ENCODE measurements at regions not wholly inside any gene's neighbourhood (a gene's known extent, or its start where the extent isn't known, plus 50 kb on each side); places are given as distances from the start of the nearest gene placed in this dataset.
"Not testable (repeated sequence)": the region's sequence is repeated elsewhere in the genome, so short reads cannot be mapped to it uniquely, and the experiment has no call there.

- TF ChIP-seq CTCF, POLR2A, POLR2AphosphoS5, EP300 (IDR thresholded peaks at IDR 0.05): not testable (repeated sequence)
These were observed 655.2 kb upstream of the CHAC2 start for GRCh38 chr2:53112408-53112807.
